Head of caudate nucleus (tissue), 42 donors: ENCODE measurements at regions not wholly inside any gene's neighbourhood (a gene's known extent, or its start where the extent isn't known, plus 50 kb on each side); places are given as distances from the start of the nearest gene placed in this dataset.
"Not testable (repeated sequence)": the region's sequence is repeated elsewhere in the genome, so short reads cannot be mapped to it uniquely, and the experiment has no call there.

Experiments
- DNase-seq, 42 donors: peaks; one replicate each; pipeline versions ENCODE4 v3.0.0 to v3.0.0-alpha.2; 2020 to 2021; ENCODE audit warnings: mixed read lengths in 7 of 42
- intact Hi-C: fragments of 100-400 bp; cut with DNase I; formaldehyde crosslinking; loops from one replicate; pipeline ENCODE4 v1.15.0; 2022

- no peak for DNase-seq
- intact Hi-C loops: no loop called here
These were observed 124.6 kb downstream of the COPS8 start for GRCh38 chr2:237210297-237210696.

- intact Hi-C loops: no loop called here
- DNase-seq: no peak
These were observed 125.1 kb downstream of the COPS8 start for GRCh38 chr2:237210763-237211162.

- intact Hi-C loops, DNase-seq: not testable (repeated sequence)
These were observed 126.9 kb downstream of the COPS8 start for GRCh38 chr2:237212356-237213279.

- intact Hi-C loops: no loop called here
- no peak for DNase-seq
These were observed 127.8 kb downstream of the COPS8 start for GRCh38 chr2:237213315-237214022.

- no peak for DNase-seq
- intact Hi-C loops: no loop called here
These were observed 128.5 kb downstream of the COPS8 start for GRCh38 chr2:237214030-237214675.

- no peak for DNase-seq
These were observed 129.3 kb downstream of the COPS8 start for GRCh38 chr2:237214963-237215362.

GRCh38 chr2:237217995-237218616 lies 132.4 kb downstream of the COPS8 start:
- intact Hi-C loops: no loop called here
- no peak for DNase-seq

More at GRCh38 chr2:237214963-237215362, 129.3 kb downstream of the COPS8 start:
- intact Hi-C loops: no loop called here

- DNase-seq: no peak
- intact Hi-C loops: no loop called here
These were observed 133.1 kb downstream of the COPS8 start for GRCh38 chr2:237218756-237219155.

GRCh38 chr2:237219826-237220225 lies 134.1 kb downstream of the COPS8 start:
- intact Hi-C loops: no loop called here
- DNase-seq: no peak

- intact Hi-C loops: no loop called here
These were observed 135.8 kb downstream of the COPS8 start for GRCh38 chr2:237221443-237221842.

GRCh38 chr2:237222178-237222577 lies 136.5 kb downstream of the COPS8 start:
- intact Hi-C loops: no loop called here
- no peak for DNase-seq

More at GRCh38 chr2:237221443-237221842, 135.8 kb downstream of the COPS8 start:
- DNase-seq: no peak

GRCh38 chr2:237222601-237223041 lies 136.9 kb downstream of the COPS8 start:
- DNase-seq: no peak
- intact Hi-C loops: no loop called here

- DNase-seq: no peak
- intact Hi-C loops: no loop called here
These were observed 137.6 kb downstream of the COPS8 start for GRCh38 chr2:237223201-237223861.

- intact Hi-C loops: no loop called here
- DNase-seq: no peak
These were observed 141.5 kb downstream of the COPS8 start for GRCh38 chr2:237227190-237227589.

GRCh38 chr2:237227592-237228280 lies 142.0 kb downstream of the COPS8 start:
- intact Hi-C loops: no loop called here
- no peak for DNase-seq

GRCh38 chr2:237228281-237228625 lies 142.6 kb downstream of the COPS8 start:
- DNase-seq: no peak
- intact Hi-C loops: no loop called here

- intact Hi-C loops: no loop called here
- DNase-seq: no peak
These were observed 144.2 kb downstream of the COPS8 start for GRCh38 chr2:237229905-237230304.

GRCh38 chr2:237230355-237230754 lies 144.7 kb downstream of the COPS8 start:
- DNase-seq: no peak
- intact Hi-C loops: no loop called here
